HUES6 (cell line): ENCODE measurements at regions not wholly inside any gene's neighbourhood (a gene's known extent, or its start where the extent isn't known, plus 50 kb on each side); places are given as distances from the start of the nearest gene placed in this dataset.
A peak's percentile ranks its signal among the peaks of the same experiment; 100 is the strongest.

ENCODE experiments used
- H3K27ac ChIP-seq: 2 replicates; pipeline ENCODE4 v1.7.0; 2013; ENCODE audit warnings: low read depth, mild to moderate bottlenecking, low read length, inconsistent platforms
- H3K27me3 ChIP-seq: 2 replicates; pipeline ENCODE4 v1.6.1; 2013; ENCODE audit warnings: low read length; ENCODE audit not compliant: control insufficient read depth, insufficient read depth
- H3K36me3 ChIP-seq: 2 replicates; pipeline ENCODE4 v1.6.1; 2013; ENCODE audit warnings: low read length; ENCODE audit not compliant: control insufficient read depth, insufficient read depth
- H3K4me1 ChIP-seq: 2 replicates; pipeline ENCODE4 v1.6.1; 2013; ENCODE audit warnings: low read length; ENCODE audit not compliant: control insufficient read depth, insufficient read depth
- H3K4me3 ChIP-seq: 2 replicates; pipeline ENCODE4 v1.5.1; 2013; ENCODE audit warnings: low read depth, low read length
- H3K9ac ChIP-seq: one replicate; pipeline ENCODE4 v1.6.1; 2013; ENCODE audit warnings: mild to moderate bottlenecking, low read length
- H3K9me3 ChIP-seq: 2 replicates; pipeline ENCODE4 v1.6.1; 2013; ENCODE audit warnings: low read depth, low read length; ENCODE audit not compliant: control insufficient read depth, insufficient read depth

DNA sequence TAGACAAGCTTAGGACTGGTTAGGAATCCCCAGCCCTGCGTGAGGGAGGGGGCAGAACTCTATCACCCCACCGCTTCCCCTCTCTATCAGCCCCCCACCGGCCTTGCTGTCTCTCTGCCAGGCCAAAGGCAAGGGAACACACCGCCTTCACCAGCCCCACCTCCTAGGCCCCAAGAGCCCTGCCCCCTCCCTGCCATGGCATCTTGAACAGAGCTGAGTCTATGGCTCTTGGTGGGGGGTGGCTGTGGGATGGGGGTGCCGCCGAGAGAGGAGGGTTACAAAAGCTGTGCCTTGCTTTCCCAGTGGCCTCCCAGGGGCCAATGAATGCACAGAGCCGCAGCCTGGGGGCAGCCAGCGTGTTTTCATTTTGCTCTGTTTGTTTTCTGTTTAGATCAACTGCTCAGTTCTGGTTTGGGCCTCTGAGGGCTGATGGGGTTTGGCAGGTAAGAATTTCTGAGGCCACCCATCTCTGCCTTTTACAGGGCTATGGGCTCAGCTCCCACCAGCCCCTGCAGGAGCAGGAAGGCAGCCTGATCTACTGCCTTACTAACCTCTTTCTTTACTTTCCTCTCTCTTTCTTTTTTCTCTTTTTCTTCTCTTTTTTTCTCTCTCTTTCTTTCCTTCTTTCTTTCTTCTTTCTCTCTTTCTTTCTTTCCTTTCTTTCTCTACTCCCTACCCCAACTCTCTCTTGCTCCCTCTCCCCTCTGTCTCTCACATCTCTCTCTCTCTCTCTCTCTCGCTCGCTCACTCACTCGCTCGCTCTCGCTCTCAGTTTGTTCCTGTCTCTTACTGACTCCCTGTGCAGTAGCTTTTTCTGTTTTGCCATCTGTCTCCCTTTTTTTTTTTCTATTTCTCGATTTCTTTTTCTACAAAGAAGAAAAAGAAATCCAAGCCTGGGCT, 128.3 kb downstream of the PJA1 start:
- Histone ChIP-seq H3K9me3 (no peaks in the 10 kb centered on the region), H3K4me1 (peaks cover 31% of the 10 kb centered on the region; the same call in 1 of the 2 replicates), H3K36me3 (no peaks in the 10 kb centered on the region), H3K9ac (no peak overlapping the region), H3K27ac (no peak overlapping the region), H3K27me3 (peaks cover 4% of the 10 kb centered on the region; the same call in 1 of the 2 replicates), H3K4me3 (no peak overlapping the region)

DNA sequence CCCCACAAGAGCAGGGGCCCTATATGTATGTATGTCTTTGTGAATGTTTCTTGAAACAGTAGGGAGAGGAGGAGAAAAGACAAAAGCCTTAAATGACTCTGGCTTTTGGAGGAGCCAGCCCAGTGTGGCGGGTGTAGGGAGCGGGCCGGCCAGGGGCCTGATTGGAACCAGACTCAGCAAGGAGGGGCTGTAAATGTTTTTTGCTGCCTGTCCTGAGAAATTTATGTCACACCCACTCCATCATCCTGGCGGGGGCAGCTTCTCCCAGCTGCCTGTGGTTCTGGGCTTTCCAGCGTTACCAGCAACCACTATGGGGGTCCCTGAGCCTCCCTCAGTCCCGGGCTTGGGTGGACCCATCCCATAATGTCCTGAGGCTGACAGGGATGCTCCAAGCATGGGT, 130.8 kb downstream of the PJA1 start:
- no peak overlapping the region for H3K4me3 ChIP-seq

DNA sequence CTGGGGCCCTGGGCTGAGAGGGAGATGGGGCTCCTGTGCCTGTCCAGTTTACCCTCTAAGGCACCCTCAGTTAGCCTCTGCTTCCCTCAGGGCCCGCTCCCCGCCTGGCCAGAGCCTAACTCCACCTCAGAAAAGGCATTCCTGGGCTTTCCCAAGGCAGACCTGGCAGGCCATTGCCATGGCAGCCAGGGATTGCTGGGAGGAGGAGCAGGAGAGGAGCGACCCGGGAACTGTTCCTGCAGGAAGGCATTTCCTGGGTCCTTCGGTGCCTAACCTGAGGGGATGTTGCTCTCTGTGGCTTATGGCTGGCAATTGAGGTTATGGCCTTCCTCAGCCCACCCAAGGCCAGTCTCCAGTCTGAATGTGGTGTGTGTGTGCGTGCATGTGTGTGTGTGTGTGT, 131.3 kb downstream of the PJA1 start:
- Histone ChIP-seq H3K9me3 (no peaks in the 10 kb centered on the region), H3K4me3 (no peak overlapping the region), H3K4me1 (peaks cover 61% of the 10 kb centered on the region), H3K36me3 (no peaks in the 10 kb centered on the region), H3K27ac (no peak overlapping the region), H3K27me3 (peaks cover 4% of the 10 kb centered on the region; the same call in 1 of the 2 replicates), H3K9ac (no peak overlapping the region)

More for the DNA sequence above, 130.8 kb downstream of the PJA1 start:
- Histone ChIP-seq H3K27ac (no peak overlapping the region), H3K27me3 (peaks cover 4% of the 10 kb centered on the region; the same call in 1 of the 2 replicates), H3K9me3 (no peaks in the 10 kb centered on the region), H3K4me1 (peaks cover 56% of the 10 kb centered on the region), H3K36me3 (no peaks in the 10 kb centered on the region), H3K9ac (no peak overlapping the region)

DNA sequence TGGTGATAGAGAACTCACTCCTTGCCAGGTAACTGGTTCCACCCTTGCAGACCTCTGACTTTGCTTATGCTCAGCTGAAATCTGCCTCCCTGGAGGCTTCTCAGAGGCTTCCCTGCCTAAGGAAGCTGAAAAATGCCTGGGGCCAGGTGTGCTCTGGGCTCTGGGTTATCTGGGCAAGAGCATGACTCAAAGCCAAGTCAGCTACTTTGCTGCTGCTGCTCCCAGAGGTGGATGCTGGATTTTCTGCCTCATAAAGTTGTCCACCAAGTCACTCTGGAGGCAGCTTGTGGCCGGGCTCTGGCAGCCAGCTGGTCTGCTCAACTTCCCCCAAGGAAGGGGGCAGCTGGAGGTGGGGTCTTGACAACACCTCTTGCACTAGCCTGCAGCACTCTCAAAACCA, 132.7 kb downstream of the PJA1 start:
- no peak overlapping the region for H3K4me3 ChIP-seq
- H3K27ac ChIP-seq, result no peak overlapping the region
- H3K27me3 ChIP-seq, result peaks cover 4% of the 10 kb centered on the region

DNA sequence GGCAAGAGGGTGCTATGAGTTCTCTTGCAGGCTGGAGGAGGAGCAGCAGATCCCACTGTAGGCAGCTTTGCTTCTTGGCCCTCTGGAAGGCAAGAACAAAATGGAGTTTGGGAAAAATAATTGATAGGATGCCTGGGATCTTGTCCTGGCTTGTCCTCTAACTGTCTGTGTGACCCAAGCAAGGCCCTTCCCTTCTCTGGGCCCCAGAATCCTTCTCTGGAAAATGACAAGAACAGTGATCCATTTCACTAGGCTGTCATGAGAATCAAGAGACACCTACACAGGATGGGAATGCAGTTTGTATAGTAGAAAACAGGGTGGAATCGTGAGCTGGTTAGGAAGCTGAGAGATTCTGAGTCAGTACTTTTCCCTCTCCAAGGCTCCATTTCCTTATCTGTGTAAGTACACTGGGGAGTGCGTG, 133.3 kb downstream of the PJA1 start:
- H3K4me1 ChIP-seq, result peaks cover 74% of the 10 kb centered on the region
- no peak overlapping the region for H3K27ac ChIP-seq
- peaks cover 4% of the 10 kb centered on the region for H3K27me3 ChIP-seq
- H3K9ac ChIP-seq, result no peak overlapping the region
- H3K36me3 ChIP-seq, result no peaks in the 10 kb centered on the region
- H3K4me3 ChIP-seq, result no peak overlapping the region
- no peaks in the 10 kb centered on the region for H3K9me3 ChIP-seq

More for the DNA sequence above, 132.7 kb downstream of the PJA1 start:
- no peaks in the 10 kb centered on the region for H3K36me3 ChIP-seq
- H3K9me3 ChIP-seq, result no peaks in the 10 kb centered on the region
- H3K4me1 ChIP-seq, result peaks cover 72% of the 10 kb centered on the region
- H3K9ac ChIP-seq, result no peak overlapping the region

GRCh38 chrX:69031181-69031580, 134.1 kb downstream of the PJA1 start:
- H3K27me3 ChIP-seq, result peaks cover 1% of the 10 kb centered on the region

GRCh38 chrX:69029771-69030170, 135.5 kb downstream of the PJA1 start:
- peak overlapping the region; percentile 25 for H3K27ac ChIP-seq
- H3K4me1 ChIP-seq, result peaks cover 71% of the 10 kb centered on the region
- H3K9ac ChIP-seq, result no peak overlapping the region
- peak overlapping the region; percentile 16; the same call in 1 of the 2 replicates for H3K4me3 ChIP-seq
- no peaks in the 10 kb centered on the region for H3K9me3 ChIP-seq
- no peaks in the 10 kb centered on the region; the same call in 1 of the 2 replicates for H3K27me3 ChIP-seq
- no peaks in the 10 kb centered on the region for H3K36me3 ChIP-seq

More at GRCh38 chrX:69031181-69031580, 134.1 kb downstream of the PJA1 start:
- Histone ChIP-seq H3K9me3 (no peaks in the 10 kb centered on the region), H3K9ac (no peak overlapping the region), H3K4me3 (no peak overlapping the region), H3K27ac (no peak overlapping the region), H3K4me1 (peaks cover 66% of the 10 kb centered on the region), H3K36me3 (no peaks in the 10 kb centered on the region)

DNA sequence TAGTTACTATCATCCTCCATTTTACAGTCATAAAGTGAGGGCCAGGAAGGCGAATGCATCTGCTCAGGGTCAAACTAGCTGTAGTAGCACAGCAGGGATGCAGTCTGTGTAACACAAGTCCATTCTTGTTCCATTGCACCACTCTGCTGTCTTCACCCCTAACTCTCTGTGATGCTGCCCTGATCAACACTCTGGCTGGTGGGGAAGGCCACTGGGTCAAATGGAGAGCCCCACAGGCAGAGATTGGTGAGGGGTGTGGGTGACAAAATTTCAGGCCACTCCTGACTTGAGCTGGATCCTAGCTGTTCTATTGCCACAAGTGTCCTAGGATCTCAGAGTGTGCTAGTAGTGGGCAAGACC, 136.5 kb downstream of the PJA1 start:
- H3K36me3 ChIP-seq, result no peaks in the 10 kb centered on the region
- no peak overlapping the region for H3K4me3 ChIP-seq
- H3K27ac ChIP-seq, result no peak overlapping the region
- H3K4me1 ChIP-seq, result peaks cover 66% of the 10 kb centered on the region
- no peaks in the 10 kb centered on the region for H3K9me3 ChIP-seq
- no peak overlapping the region for H3K9ac ChIP-seq
- no peaks in the 10 kb centered on the region; the same call in 1 of the 2 replicates for H3K27me3 ChIP-seq

- no peak overlapping the region for H3K27ac ChIP-seq
- H3K4me1 ChIP-seq, result peaks cover 61% of the 10 kb centered on the region
- H3K9me3 ChIP-seq, result no peaks in the 10 kb centered on the region
- H3K36me3 ChIP-seq, result no peaks in the 10 kb centered on the region
- H3K9ac ChIP-seq, result no peak overlapping the region
- H3K27me3 ChIP-seq, result no peaks in the 10 kb centered on the region; the same call in 1 of the 2 replicates
- H3K4me3 ChIP-seq, result no peak overlapping the region
Observed at GRCh38 chrX:69028006-69028760, 137.1 kb downstream of the PJA1 start.

DNA sequence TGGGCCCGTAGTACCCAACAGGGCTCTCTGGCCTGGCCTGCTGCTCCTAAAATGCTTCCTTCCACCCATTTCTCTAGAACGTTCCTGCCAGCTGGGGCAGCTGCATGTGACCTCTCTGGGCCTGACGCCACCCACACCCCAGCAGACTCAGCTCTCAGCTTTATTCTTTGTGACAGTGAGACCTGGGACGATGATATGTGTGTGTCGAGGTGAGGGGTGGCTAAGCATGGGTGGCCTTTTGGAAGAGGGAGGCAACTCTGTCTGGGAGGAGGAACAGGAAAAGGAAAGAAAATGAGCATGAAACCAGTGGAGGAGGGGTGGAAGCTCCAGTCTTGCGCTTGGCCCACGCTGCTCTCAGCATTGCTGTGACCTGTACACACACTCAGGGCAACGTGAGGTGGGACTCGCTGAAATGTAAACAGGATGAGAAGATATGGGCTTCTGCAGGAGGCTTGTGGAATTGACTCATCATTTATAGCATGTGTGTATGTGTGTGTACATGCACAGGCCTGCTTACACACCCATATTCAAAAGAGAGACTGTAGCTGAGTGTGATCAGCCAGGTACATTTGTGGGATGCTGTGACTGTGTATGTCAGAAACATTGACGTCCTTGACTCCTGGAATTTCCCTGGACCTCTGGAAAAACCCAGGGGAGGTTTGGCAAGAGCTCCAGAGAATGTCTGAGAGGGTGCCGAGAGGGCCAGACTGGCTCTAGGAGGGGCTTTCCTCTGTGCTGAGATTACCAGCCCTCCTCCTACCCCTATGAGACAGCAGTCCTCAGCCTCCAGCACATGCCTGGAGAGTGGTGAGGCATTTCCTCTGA, 137.9 kb downstream of the PJA1 start:
- no peak overlapping the region for H3K27ac ChIP-seq
- peaks cover 53% of the 10 kb centered on the region for H3K4me1 ChIP-seq
- no peak overlapping the region for H3K9ac ChIP-seq
- H3K27me3 ChIP-seq, result no peaks in the 10 kb centered on the region; the same call in 1 of the 2 replicates
- no peaks in the 10 kb centered on the region for H3K36me3 ChIP-seq
- H3K4me3 ChIP-seq, result no peak overlapping the region
- no peaks in the 10 kb centered on the region for H3K9me3 ChIP-seq
